ENCODE measurements at regions not wholly inside any gene's neighbourhood (a gene's known extent, or its start where the extent isn't known, plus 50 kb on each side); places are given as distances from the start of the nearest gene placed in this dataset.
"Not testable (repeated sequence)": the region's sequence is repeated elsewhere in the genome, so short reads cannot be mapped to it uniquely, and the experiment has no call there.

GRCh38 chr2:16192416-16193216 lies 252.3 kb downstream of the MYCN start:
- DNase-seq: no peak

GRCh38 chr2:16191431-16192200 lies 251.3 kb downstream of the MYCN start:
- no peak for DNase-seq

- no peak for DNase-seq
Measured at GRCh38 chr2:16190446-16191270, 250.3 kb downstream of the MYCN start.

DNA sequence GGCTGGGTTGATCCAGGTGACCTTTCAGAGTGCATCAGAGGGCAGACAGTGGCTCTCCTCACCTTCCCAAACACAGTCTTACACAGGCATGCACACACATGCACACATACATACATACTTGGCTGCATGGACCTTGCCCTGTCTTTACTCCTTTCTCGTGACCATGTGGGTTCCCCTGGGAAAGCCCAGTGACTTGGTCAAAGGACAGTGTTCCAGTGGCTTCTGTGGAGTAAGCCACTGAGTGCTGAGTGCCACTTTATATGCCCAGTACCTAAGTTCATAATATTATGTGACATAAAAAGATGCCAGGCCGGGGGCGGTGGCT lies 249.4 kb downstream of the MYCN start:
- no peak for DNase-seq

GRCh38 chr2:16189029-16189835 lies 248.9 kb downstream of the MYCN start:
- DNase-seq: no peak

DNA sequence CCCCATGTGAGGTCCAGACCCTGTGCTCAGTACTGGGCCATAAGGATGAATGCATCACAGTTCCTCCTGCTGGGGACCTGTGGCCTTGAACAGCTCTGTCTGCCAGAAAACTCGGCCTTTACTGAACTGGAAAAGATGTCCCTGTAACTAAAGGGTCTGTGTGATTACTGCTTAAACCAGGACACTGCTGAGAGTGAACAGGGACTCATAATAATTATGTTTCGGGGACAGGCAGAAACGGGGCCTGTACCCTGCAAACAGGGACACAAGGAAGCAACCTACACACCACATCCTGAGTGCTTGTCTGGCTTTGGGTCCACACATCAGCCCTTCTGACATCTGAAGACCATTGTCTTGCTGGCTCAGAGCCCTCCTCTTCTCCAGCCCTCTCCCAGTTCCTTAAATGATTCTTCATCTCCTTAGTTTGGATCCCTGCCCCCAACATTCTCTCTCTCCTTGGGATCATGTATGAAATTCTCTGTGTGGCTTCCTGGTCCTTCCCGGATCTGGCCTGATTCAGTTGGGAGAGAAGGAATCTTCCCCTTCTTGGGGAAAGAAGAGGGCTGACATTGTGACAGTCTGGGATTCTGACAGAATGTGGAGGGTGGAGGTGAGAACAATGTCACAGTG lies 248.0 kb downstream of the MYCN start:
- no peak for DNase-seq

GRCh38 chr2:16187482-16187817 lies 247.1 kb downstream of the MYCN start:
- DNase-seq: no peak

- DNase-seq: no peak
Measured at GRCh38 chr2:16186661-16187481, 246.5 kb downstream of the MYCN start.

DNA sequence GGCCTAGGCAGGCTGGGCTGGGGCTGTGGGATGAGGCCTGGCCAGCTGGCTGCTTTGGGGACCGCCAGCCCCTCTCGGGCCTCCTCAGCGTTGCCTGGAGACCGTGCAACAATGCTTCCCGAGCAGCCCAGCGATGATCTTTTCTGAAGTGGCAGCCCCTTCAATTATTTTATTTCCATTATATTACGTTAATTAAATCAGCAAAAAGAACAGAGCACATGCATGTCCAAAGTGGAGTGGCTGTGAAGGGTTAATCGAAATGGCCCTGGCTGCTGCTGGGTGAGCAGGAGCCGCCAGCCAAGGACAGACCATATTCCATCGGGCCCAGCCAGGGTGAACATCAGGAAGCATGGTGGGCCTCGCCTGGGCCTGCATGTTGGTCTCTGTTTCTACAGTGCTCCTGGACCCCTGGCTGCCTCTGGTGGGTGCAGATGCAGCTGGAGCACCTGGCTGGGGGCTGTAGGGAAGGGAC lies 245.5 kb downstream of the MYCN start:
- DNase-seq: no peak

DNA sequence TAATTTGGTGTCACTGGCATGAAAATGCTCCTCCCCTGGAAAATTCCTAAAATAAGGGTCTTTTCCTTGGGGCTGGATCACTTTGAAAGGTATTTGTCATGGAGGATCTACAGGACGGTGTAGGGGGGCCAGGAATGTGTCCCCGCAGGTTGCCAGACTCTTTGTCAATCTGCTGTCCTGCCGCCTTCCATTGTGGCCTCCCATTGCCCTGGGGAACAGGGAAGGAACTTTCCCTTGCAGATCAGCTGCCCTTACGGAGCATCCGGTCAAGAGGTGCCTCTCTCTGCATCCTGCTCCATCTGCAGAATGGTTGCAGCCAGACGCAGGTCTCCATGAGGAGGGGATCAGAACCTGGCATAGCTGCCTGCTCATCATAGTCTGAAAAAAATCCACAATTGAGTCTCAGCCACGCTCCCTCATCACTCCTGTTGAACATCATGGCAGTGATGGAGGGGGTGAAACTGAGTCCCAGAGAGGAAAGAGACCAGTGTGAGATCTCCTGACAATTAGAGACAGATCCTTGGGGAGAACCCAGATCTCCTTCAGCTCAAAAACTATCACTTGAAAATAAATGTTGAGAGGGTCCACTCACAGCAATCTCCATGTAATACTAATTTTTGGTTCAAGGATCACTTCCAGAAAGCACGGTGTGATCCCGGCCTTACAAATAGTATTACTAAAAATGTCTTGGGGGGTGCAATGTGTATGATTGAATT lies 244.8 kb downstream of the MYCN start:
- DNase-seq: no peak

DNA sequence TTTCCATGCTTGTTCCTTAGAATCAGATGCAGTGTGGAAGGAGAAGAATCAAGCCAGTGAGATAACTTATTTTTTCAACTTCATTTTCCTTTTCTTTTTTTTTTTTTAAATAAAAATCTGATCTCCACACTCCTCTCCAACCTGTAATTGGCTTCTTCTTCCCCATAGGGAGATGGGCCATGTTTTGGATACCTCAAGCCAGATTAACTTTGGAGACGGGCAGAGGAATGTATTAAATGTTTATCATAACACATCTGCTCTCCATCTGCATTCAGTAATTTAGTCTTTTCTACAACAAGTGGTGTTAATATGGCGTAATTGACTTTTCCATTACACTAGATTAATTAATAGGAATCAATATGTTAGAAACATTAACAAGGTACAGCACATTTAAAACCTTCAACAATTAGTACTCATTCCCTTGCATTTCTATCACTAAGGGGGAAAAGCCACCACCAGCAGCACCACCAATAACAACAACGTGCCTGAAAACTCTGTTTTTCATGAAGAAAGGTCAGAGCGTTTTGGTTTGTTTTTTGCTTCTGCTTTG lies 244.1 kb downstream of the MYCN start:
- no peak for DNase-seq

GRCh38 chr2:16183345-16183744 lies 243.0 kb downstream of the MYCN start:
- no peak for DNase-seq

- DNase-seq: no peak
Measured at GRCh38 chr2:16182841-16183240, 242.5 kb downstream of the MYCN start.

DNA sequence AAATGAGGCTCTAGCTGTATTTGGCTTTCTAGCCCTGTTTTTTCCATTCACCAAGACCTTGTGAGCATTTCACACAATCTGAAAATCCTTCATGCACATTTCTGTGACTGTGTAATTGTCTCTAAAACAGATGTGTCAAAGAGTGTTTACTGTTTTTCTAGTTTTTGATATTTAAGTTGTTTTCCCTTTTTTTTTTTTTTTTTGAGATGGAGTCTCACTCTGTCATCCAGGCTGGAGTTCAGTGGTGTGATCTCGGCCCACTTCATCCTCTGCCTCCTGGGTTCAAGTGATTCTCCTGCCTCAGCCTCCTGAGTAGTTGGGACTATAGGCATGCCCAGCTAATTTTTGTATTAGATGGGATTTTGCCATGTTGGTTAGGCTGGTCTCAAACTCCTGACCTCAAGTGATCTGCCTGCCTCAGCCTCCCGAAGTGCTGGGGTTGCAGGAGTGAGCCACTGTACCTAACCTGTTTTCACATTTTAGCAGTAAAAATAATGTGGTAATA lies 242.0 kb downstream of the MYCN start:
- not testable (repeated sequence) for DNase-seq

- DNase-seq: no peak
Measured at GRCh38 chr2:16181741-16182090, 241.4 kb downstream of the MYCN start.

DNA sequence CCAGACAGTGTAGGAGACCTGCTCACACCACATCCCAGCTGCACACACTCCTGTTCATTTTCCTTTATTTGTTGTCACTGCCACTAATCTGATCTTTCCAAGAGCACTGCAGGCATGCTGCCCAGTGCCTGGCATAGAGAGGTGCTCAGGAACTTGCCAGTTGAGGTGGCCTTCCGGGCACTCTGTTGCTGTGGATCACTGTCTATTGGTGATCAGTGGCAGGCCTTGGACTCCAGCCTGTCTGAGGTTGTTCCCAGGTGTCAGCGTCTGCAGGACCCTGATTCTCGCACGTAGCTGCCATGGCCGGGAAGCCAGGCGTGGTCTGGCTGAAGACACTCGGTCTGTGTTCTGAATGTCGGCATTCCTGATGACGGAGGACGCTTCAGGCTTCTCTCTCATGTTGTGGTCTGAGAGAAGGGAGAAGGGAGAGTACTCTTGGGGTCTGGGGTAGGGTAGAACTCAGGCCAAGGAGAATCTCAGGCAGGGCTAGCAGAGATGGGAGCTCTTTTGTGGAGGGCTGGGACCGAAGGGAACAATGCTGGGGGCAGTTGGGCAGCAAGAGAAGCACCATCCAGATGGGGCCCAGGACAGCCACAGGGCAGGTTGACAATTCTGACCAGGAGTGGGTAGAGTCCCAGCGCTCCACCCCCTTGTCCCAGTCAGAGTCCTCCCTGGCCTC lies 240.9 kb downstream of the MYCN start:
- no peak for DNase-seq

DNA sequence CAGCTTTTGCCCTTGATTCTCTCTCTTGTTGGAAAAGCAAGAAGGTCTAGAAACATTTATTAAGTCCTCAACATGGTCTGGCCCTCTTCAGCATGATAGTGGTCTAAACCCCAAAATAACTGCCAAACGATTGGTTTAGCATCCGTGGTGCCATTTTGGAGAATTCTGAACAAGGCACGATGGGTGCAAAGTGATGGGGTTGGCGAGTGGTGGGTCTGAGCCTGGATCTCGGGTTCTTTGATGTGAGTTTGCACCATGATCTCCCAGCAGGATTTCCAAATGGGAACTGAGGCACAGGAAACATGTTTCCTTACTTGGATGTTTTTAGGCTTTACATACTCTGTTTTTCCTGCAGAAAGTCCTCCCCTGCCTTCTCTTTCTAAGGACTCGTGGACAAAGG lies 240.3 kb downstream of the MYCN start:
- no peak for DNase-seq

Measured in amygdala (tissue), 56 donors.